Tibial nerve (tissue), 4 donors: ENCODE measurements at regions not wholly inside any gene's neighbourhood (a gene's known extent, or its start where the extent isn't known, plus 50 kb on each side); places are given as distances from the start of the nearest gene placed in this dataset.

Experiments
- DNase-seq, 2 donors: peaks; one replicate each; pipeline ENCODE4 v3.0.0-alpha.2; 2019; ENCODE audit warnings: low spot score in 2 of 2
- H3K27ac ChIP-seq, 4 donors: fragments of 200-600 bp; sonication (generic) in 3 of 4; one replicate each; pipeline ENCODE4 v1.5.1; 2017 to 2019; ENCODE audit warnings: mild to moderate bottlenecking in 1 of 4
- H3K27me3 ChIP-seq, 2 donors: fragments of 200-600 bp; sonication (generic) in 1 of 2; one replicate each; pipeline versions ENCODE4 v1.5.1 to v1.6.0; 2017 to 2019
- H3K36me3 ChIP-seq, 3 donors: fragments of 200-600 bp; sonication (generic); one replicate each; pipeline ENCODE4 v1.5.1; 2018 to 2019
- H3K4me1 ChIP-seq, 4 donors: fragments of 200-600 bp; sonication (generic) in 3 of 4; one replicate each; pipeline ENCODE4 v1.5.1; 2017 to 2019
- H3K4me3 ChIP-seq, 4 donors: fragments of 200-600 bp; sonication (generic) in 3 of 4; one replicate each; pipeline ENCODE4 v1.5.1; 2017 to 2019; ENCODE audit warnings: mild to moderate bottlenecking in 1 of 4, moderate library complexity in 1 of 4
- H3K9me3 ChIP-seq, 4 donors: fragments of 200-600 bp; sonication (generic) in 3 of 4; one replicate each; pipeline ENCODE4 v1.5.1; 2017 to 2019
- EP300 ChIP-seq, 2 donors: sonication (generic); formaldehyde crosslinking; IDR thresholded peaks; one replicate each; pipeline ENCODE4 v1.6.1; 2017; ENCODE audit warnings: antibody characterized with exemption in 2 of 2, mild to moderate bottlenecking in 1 of 2
- POLR2A ChIP-seq, 2 donors: fragments of 450-650 bp; IDR thresholded peaks; one replicate each; pipeline ENCODE4 v1.6.1; 2017; ENCODE audit warnings: antibody characterized with exemption in 2 of 2, mild to moderate bottlenecking in 2 of 2, moderate library complexity in 2 of 2
- WGBS, 2 donors: methylation state at CpG; one replicate each; pipeline ENCODE4 v1.1.5; 2018; 5-methylcytosine and 5-hydroxymethylcytosine counted together
- TF ChIP-seq, protein P1 (sequence below), 5 experiments: fragments of 200-600 bp in 3 of 5; fragments of 450-650 bp in 2 of 5; sonication (generic) in 3 of 5; IDR thresholded peaks; one replicate each; pipeline ENCODE4 v1.5.1; 2016 to 2019; ENCODE audit warnings: antibody characterized with exemption in 5 of 5, mild to moderate bottlenecking in 3 of 5, moderate library complexity in 2 of 5

DNA sequence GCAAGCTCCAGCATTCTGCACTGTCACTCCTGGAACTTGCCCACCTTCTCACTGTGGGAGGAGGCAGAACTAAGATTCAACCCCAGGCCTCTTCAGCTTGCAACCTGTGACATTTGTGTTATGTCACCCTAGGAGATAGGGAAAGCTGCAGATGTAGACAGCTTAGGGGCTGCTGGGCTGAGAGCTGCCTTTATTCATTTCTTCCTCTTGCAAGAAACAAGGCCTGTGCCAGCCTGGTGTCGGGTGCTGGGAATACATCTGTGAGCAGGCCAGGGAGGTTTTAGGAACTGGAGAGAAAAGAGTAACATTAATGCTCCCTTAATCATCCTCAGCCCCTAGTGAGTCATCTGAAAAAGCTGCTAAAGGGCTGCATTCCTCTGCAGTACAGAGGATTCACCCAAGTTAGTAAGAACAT lies 101.8 kb downstream of the FGF18 start:
- no peaks in the 10 kb centered on the region for H3K36me3 ChIP-seq
- WGBS, 2 donors, result 41 to 65% methylated on average over 1 of the region's 1 CpG
- DNase-seq, result no peak
- peaks cover 0 to 42% (median 13%) of the 10 kb centered on the region in 4 donors for H3K4me1 ChIP-seq
- no peaks in the 10 kb centered on the region for H3K9me3 ChIP-seq
- peak overlapping the region in 2 of 4 donors; percentile 65 to 74 for H3K27ac ChIP-seq
- TF ChIP-seq EP300 (IDR thresholded peaks at IDR 0.05), result peak in 1 of 2 donors; percentile 12
- TF ChIP-seq POLR2A (IDR thresholded peaks at IDR 0.05), result no peak
- no peaks in the 10 kb centered on the region for H3K27me3 ChIP-seq
- H3K4me3 ChIP-seq, result no peak overlapping the region

DNA sequence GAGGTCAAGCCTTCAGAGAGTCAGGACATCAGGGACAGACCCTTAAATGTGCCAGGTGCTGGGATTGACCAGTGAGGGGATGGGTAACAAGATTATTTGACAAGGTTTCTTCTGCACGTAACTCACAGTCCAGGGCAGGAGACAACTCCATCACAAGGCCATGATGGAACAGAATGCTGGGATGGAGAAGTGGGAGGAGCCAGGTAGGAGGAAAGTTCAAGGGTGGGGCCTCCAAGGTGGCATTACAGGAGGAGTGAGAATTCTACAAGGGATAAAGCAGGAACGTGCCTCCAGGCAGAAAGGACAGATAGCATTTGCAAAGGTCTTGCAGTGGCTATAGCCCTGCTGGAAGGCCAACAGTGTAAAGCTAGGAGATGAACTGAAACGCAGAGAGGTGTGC lies 102.2 kb downstream of the FGF18 start:
- DNase-seq, result no peak
- Histone ChIP-seq H3K36me3 (no peaks in the 10 kb centered on the region), H3K27ac (peak overlapping the region in 2 of 4 donors; percentile 32 to 34), H3K4me3 (no peak overlapping the region), H3K27me3 (no peaks in the 10 kb centered on the region), H3K9me3 (no peaks in the 10 kb centered on the region), H3K4me1 (peaks cover 0 to 42% (median 13%) of the 10 kb centered on the region in 4 donors)
- TF ChIP-seq EP300 (IDR thresholded peaks at IDR 0.05) (no peak), POLR2A (IDR thresholded peaks at IDR 0.05) (no peak)
- TF ChIP-seq, protein P1, sequence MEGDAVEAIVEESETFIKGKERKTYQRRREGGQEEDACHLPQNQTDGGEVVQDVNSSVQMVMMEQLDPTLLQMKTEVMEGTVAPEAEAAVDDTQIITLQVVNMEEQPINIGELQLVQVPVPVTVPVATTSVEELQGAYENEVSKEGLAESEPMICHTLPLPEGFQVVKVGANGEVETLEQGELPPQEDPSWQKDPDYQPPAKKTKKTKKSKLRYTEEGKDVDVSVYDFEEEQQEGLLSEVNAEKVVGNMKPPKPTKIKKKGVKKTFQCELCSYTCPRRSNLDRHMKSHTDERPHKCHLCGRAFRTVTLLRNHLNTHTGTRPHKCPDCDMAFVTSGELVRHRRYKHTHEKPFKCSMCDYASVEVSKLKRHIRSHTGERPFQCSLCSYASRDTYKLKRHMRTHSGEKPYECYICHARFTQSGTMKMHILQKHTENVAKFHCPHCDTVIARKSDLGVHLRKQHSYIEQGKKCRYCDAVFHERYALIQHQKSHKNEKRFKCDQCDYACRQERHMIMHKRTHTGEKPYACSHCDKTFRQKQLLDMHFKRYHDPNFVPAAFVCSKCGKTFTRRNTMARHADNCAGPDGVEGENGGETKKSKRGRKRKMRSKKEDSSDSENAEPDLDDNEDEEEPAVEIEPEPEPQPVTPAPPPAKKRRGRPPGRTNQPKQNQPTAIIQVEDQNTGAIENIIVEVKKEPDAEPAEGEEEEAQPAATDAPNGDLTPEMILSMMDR (IDR thresholded peaks at IDR 0.05), result no peak
- WGBS, 2 donors, result 82% methylated on average over 3 of the region's 3 CpGs

DNA sequence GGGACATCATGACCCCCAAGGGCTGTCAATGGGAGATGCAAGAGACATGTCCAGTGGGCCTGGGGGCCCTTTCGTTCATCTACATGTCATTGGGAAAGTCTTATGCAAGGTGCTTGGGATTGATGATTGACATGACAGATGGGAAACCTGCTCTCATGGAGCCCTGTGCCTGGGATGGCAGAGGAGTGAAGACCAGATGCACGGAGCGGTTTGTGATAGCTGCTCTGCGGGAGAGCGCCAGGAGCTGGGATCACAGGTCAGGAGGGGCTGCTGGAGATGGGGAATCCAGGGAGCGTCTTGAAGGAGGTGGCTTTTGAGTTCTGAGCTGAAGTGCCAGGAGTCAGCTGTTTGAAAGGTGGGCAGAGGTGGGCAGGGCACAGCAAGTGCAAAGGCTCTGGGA lies 104.3 kb downstream of the FGF18 start:
- no peak for TF ChIP-seq POLR2A (IDR thresholded peaks at IDR 0.05)
- no peak for TF ChIP-seq EP300 (IDR thresholded peaks at IDR 0.05)
- TF ChIP-seq, protein P1 (IDR thresholded peaks at IDR 0.05), result no peak
- Histone ChIP-seq H3K4me3 (no peak overlapping the region), H3K4me1 (peaks cover 0 to 46% (median 13%) of the 10 kb centered on the region in 4 donors), H3K9me3 (no peaks in the 10 kb centered on the region), H3K27me3 (no peaks in the 10 kb centered on the region), H3K27ac (no peak overlapping the region), H3K36me3 (no peaks in the 10 kb centered on the region)
- 92 to 93% methylated on average over 6 of the region's 6 CpGs for WGBS, 2 donors
- no peak for DNase-seq

DNA sequence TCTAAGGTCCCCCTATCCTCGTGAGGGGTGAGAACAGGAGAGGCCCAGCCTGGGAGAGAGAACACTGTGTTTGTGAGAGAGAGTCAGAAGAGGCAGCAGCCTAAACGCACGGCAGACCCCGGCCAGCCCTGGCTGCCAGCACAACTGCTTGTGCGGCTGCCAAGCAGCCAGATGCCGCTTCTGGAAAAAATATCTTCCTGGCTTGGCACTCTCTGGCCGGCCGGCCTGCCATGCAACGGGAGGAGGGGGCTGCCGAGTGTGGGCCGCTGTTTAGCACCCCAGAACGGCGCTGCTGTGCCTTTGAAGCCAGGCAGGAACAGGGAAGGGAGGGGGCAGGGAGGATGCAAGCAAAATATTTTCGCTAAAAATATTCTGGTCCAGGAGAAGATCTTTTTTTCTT lies 105.0 kb downstream of the FGF18 start:
- no peak for DNase-seq
- WGBS, 2 donors, result 7 to 18% methylated on average over 14 of the region's 14 CpGs
- TF ChIP-seq EP300 (IDR thresholded peaks at IDR 0.05), result no peak
- TF ChIP-seq POLR2A (IDR thresholded peaks at IDR 0.05), result no peak
- TF ChIP-seq, protein P1 (IDR thresholded peaks at IDR 0.05), result no peak
- Histone ChIP-seq H3K36me3 (no peaks in the 10 kb centered on the region), H3K9me3 (no peaks in the 10 kb centered on the region), H3K4me1 (peaks cover 0 to 52% (median 13%) of the 10 kb centered on the region in 4 donors), H3K4me3 (no peak overlapping the region), H3K27me3 (no peaks in the 10 kb centered on the region), H3K27ac (peak overlapping the region in 2 of 4 donors; percentile 36 to 60)

DNA sequence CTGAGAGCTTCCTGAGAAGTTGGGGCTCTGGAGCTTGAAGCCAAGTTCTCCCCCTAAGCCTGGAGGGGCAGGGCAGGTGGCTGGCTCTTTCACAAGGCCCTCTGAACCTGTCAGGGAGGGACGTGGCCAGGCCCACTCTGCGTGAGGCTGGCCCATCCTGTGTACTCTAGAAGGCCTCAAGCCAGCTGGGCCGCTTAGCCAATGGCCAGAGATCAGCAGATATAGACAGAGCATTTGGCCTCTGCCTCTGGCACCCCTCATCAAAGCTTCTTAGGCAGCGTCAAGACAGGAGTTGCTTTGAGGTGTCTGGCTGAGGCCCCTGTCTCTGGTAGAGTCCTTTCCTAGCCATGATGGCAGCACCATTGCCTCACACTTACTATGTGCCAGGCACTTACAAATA lies 105.6 kb downstream of the FGF18 start:
- Histone ChIP-seq H3K36me3 (no peaks in the 10 kb centered on the region), H3K9me3 (no peaks in the 10 kb centered on the region), H3K4me3 (no peak overlapping the region), H3K27me3 (no peaks in the 10 kb centered on the region), H3K27ac (peak overlapping the region in 2 of 4 donors; percentile 47 to 60), H3K4me1 (peaks cover 0 to 50% (median 13%) of the 10 kb centered on the region in 4 donors)
- 52 to 68% methylated on average over 4 of the region's 4 CpGs for WGBS, 2 donors
- TF ChIP-seq, protein P1 (IDR thresholded peaks at IDR 0.05), result no peak
- TF ChIP-seq POLR2A (IDR thresholded peaks at IDR 0.05) (no peak), EP300 (IDR thresholded peaks at IDR 0.05) (no peak)
- DNase-seq, result no peak

DNA sequence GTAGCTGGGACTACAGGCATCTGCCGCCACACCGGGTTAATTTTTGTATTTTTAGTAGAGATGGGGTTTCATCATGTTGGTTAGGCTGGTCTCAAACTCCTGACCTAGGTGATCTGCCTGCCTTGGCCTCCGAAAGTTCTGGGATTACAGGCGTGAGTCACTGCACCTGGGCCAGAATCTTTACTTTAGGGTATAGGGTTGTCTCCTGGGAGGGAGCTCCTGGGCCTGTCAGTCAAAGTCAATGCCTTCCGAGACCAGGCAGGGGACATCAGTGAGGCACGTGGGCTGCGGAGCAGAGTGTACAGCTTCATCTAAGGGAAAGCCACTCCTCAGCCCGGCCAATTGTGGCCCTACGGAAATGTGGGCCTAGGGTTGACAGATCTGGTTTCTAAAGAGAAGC lies 108.6 kb downstream of the FGF18 start:
- no peaks in the 10 kb centered on the region for H3K9me3 ChIP-seq
- no peaks in the 10 kb centered on the region for H3K27me3 ChIP-seq
- H3K27ac ChIP-seq, result no peak overlapping the region
- peaks cover 0 to 25% (median 4%) of the 10 kb centered on the region in 4 donors for H3K4me1 ChIP-seq
- no peak overlapping the region for H3K4me3 ChIP-seq
- WGBS, 2 donors, result 89 to 90% methylated on average over 9 of the region's 9 CpGs
- no peak for DNase-seq
- TF ChIP-seq POLR2A (IDR thresholded peaks at IDR 0.05), result no peak
- no peak for TF ChIP-seq EP300 (IDR thresholded peaks at IDR 0.05)
- TF ChIP-seq, protein P1 (IDR thresholded peaks at IDR 0.05), result no peak
- H3K36me3 ChIP-seq, result no peaks in the 10 kb centered on the region
